ENCODE measurements at regions not wholly inside any gene's neighbourhood (a gene's known extent, or its start where the extent isn't known, plus 50 kb on each side); places are given as distances from the start of the nearest gene placed in this dataset.

- DNase-seq (ENCODE audit: low read depth, low spot score) = no peak
Measured at GRCh38 chr5:58153255-58153654, 306.6 kb downstream of the PLK2 start.

GRCh38 chr5:58151414-58151813 is 308.5 kb downstream of the PLK2 start:
- no peak for DNase-seq (ENCODE audit: low read depth, low spot score)

DNA sequence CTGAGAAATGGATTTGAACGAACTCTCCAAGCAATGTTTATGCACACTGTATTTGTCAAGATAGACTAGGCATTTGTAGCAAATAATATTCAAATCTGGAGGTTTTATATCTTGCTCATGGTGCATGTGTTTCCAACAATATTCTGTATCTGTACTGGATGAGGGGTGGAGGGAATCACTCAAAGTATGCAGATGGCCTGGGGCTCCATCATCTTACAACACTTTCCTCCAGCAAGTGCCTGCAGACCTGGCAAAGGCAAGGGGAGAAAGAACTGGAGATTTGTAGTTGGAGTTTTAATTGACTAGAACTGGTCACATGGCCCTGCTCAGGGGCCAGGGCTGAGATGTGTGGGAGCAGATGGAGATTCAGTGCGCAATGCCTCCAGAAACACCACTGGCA is 309.0 kb downstream of the PLK2 start:
- DNase-seq (ENCODE audit: low read depth, low spot score) = no peak

- DNase-seq (ENCODE audit: low read depth, low spot score) = no peak
Measured at GRCh38 chr5:58149746-58150145, 310.1 kb downstream of the PLK2 start.

DNA sequence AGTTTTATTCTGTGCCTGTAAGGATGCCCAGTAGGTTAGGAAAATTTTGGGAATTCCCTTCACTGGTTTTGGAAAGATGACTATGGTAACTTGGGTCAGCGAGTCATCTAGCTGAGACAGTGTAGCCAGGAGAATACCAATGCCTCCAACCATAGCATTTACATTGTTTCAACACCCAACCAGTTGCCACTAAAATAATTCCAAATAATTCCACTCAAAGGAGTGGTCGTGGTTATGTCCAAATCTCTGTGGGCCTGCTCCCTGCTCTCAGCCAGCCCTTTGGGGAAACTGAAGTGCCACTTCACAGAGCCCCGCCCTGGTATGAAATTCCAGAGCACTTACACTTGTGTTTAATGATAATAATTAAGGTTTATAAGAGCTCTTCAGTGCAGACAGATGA is 310.5 kb downstream of the PLK2 start:
- DNase-seq (ENCODE audit: low read depth, low spot score) = no peak

GRCh38 chr5:58148254-58148775 is 311.6 kb downstream of the PLK2 start:
- no peak for DNase-seq (ENCODE audit: low read depth, low spot score)

- DNase-seq (ENCODE audit: low read depth, low spot score) = no peak
Measured at GRCh38 chr5:58145397-58145934, 314.4 kb downstream of the PLK2 start.

GRCh38 chr5:58143727-58144126 is 316.2 kb downstream of the PLK2 start:
- DNase-seq (ENCODE audit: low read depth, low spot score) = no peak

DNA sequence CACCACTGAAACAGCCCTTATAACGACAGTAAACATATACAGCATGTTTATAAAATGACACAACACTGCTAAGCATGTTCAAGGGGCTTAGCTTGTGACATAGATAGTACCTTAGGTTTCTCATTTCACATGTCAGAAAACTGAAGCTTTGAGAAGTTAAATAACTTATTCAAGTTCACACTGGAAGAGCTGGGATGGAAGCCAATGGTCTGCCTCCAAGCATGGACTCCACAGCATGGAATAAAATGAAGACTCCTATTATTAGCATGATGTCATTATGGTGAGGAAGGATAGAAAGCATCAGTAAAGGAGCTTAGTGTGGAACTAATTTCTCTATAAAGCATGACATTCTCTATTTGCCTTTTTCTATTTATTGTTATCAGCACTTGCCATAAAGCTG is 316.7 kb downstream of the PLK2 start:
- DNase-seq (ENCODE audit: low read depth, low spot score) = no peak

DNA sequence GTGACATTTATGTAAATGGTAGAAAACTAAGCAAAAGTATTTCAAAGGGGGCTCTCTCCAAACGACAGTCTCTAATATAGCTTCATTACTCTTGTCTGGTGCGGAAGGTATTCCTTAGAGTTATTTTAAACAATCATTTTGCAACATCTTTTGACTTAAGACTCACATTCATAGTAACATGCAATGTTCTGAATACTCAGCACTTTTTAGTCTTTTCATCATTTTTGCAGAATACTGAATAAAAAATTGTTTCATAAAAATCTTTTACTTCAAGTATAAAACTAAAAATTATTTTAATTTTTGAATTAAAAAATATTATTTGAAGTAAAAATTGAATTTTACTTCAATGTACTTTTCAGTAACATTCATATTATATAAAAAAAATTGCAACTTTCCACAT is 321.1 kb downstream of the PLK2 start:
- no peak for DNase-seq (ENCODE audit: low read depth, low spot score)

DNA sequence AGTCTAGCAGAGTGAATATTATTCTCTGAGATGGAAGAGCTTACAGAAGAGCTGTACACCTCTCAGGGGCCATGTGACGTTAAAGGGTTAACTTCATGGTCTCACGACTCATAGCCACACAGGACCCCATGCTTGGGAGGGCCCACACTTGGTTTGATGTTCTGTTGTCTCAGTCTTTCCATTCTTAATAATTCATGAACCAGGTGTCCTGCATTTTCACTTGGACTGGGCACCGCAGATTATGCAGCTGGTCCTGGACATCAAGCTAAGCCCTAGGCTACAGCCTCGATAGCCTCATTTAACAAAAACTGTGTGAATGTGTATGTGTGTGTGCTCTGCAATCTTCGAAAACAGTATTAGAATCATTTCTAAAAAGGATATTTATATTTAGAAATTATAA is 323.5 kb downstream of the PLK2 start:
- DNase-seq (ENCODE audit: low read depth, low spot score) = no peak

GRCh38 chr5:58135571-58136335 is 324.1 kb downstream of the PLK2 start:
- no peak for DNase-seq (ENCODE audit: low read depth, low spot score)

GRCh38 chr5:58133631-58134296 is 326.1 kb downstream of the PLK2 start:
- DNase-seq (ENCODE audit: low read depth, low spot score) = peak; percentile 27

DNA sequence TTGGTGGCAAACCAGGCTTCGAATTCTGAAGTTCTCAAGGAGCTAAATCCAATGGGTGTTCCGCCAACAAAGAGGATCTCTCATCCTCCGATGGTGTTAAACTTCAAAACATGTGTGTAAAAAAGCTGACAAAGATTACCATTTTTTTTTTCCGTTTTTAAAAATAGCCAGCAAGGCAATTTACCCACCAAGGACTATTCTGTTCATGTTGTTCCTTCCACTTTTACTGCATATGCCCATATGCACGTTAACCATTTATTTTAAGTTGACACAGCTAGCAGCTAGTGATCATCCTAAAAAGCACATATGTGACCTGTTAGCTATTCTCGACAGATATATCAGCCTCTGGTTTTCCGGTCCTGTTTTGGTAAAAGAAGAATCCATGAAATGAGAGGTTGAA is 326.7 kb downstream of the PLK2 start:
- no peak for DNase-seq (ENCODE audit: low read depth, low spot score)

- DNase-seq (ENCODE audit: low read depth, low spot score) = no peak
Measured at GRCh38 chr5:58127255-58128220, 332.3 kb downstream of the PLK2 start.

- DNase-seq (ENCODE audit: low read depth, low spot score) = no peak
Measured at GRCh38 chr5:58123501-58123900, 336.4 kb downstream of the PLK2 start.

DNA sequence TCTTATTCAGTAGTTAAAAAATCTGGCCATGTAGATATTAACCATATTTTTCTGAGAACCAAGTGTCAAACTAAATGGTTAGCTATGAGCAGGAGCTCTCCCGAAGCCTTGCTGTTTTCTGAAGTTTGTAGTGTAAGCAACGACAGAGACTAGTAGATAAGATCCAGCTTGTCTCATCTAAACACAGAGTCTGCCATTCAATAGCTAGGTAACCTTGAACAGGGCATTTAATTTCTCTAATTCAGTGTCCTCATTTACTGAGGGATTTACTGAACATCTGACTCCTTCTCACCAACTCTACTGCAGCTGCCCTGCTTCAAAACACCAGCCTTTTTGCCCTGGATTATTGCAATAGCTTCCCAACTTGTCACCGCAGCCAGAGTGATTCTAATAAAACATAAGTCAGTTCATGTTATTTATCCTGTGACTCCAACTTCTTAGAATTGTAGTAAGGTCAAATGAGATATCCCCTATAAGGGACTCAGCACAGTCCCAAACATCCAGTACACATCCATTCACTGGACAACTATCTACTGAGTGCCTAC is 337.0 kb downstream of the PLK2 start:
- no peak for DNase-seq (ENCODE audit: low read depth, low spot score)

DNA sequence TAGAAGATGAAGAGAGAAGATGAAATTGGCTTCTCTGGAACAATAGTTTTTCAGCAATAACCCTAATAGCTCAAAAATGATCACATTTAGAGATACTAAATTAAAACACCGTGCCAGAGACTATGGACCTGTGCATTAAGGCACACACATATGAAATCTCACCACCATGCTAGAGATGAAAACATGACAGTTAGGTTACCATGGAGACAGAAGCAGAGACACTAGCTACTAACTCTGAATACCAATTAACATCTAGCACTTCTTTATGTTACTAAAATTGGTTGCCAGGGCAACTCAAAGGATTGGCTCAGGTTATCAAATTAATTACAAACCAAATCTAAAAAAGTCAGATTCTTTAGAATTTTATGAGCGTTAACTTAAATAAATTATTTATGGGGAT is 337.7 kb downstream of the PLK2 start:
- DNase-seq (ENCODE audit: low read depth, low spot score) = no peak

GRCh38 chr5:58121391-58121790 is 338.5 kb downstream of the PLK2 start:
- DNase-seq (ENCODE audit: low read depth, low spot score) = no peak

DNA sequence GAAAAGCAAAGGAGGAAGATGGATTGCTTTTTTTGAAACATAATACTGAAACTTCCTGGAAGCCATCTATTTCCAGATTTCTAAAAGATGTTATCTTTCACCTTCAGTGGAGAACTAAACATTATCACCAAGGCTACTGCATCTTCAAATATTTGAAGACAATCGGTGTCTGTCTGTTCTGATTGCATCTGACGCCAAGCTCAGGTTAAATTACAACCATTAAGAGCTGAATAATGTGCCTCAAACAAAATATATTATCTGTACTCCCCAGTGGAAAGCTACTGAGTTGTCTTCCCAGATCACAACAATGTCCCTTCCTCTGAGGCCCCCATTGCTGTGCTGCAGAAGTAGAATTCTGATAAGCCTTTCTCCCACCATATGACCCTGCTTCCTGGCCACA is 342.3 kb downstream of the PLK2 start:
- DNase-seq (ENCODE audit: low read depth, low spot score) = no peak

- no peak for DNase-seq (ENCODE audit: low read depth, low spot score)
Measured at GRCh38 chr5:58116346-58116745, 343.5 kb downstream of the PLK2 start.
